NB4 (cell line): ENCODE measurements at regions not wholly inside any gene's neighbourhood (a gene's known extent, or its start where the extent isn't known, plus 50 kb on each side); places are given as distances from the start of the nearest gene placed in this dataset.

Source experiments
- DNase-seq: peaks from one replicate; pipeline ENCODE4 v3.0.0; 2010; ENCODE audit warnings: low read depth
- H3K4me3 ChIP-seq: one replicate; pipeline ENCODE4 v1.5.1; 2011; ENCODE audit warnings: mild to moderate bottlenecking, low read depth, low read length, moderate library complexity
- CTCF ChIP-seq: IDR thresholded peaks from one replicate; pipeline ENCODE4 v1.5.1; 2012; ENCODE audit warnings: low read depth, low read length
- MAX ChIP-seq: IDR thresholded peaks from 2 replicates; pipeline ENCODE4 v1.6.1; 2011; ENCODE audit warnings: low read depth, low read length
- MYC ChIP-seq: IDR thresholded peaks from 2 replicates; pipeline ENCODE4 v1.6.1; 2011; ENCODE audit warnings: low read depth, low read length
- POLR2A ChIP-seq: IDR thresholded peaks from 2 replicates; pipeline ENCODE4 v1.6.1; 2011; ENCODE audit warnings: mild to moderate bottlenecking; ENCODE audit not compliant: insufficient read length; ENCODE audit errors: extremely low read depth

GRCh38 chr1:98048751-98049325 is 128.0 kb upstream of the DPYD start:
- no peak for TF ChIP-seq POLR2A
- no peak overlapping the region for H3K4me3 ChIP-seq
- no peak for DNase-seq

- DNase-seq: peak; percentile 77
- no peak for TF ChIP-seq MYC
- no peak for TF ChIP-seq CTCF
- TF ChIP-seq MAX: no peak
- no peak for TF ChIP-seq POLR2A
- no peak overlapping the region for H3K4me3 ChIP-seq
Measured at GRCh38 chr1:98048244-98048643, 127.4 kb upstream of the DPYD start.

- DNase-seq: no peak
- TF ChIP-seq MYC (no peak), MAX (no peak), CTCF (no peak), POLR2A (no peak)
- H3K4me3 ChIP-seq: no peak overlapping the region
Measured at GRCh38 chr1:98047171-98047570, 126.3 kb upstream of the DPYD start.

- H3K4me3 ChIP-seq: no peak overlapping the region
- no peak for TF ChIP-seq MAX
- no peak for TF ChIP-seq POLR2A
- TF ChIP-seq CTCF: no peak
- no peak for TF ChIP-seq MYC
- DNase-seq: no peak
Measured at GRCh38 chr1:98045767-98046641, 125.2 kb upstream of the DPYD start.

GRCh38 chr1:98045211-98045766 is 124.5 kb upstream of the DPYD start:
- no peak for DNase-seq
- TF ChIP-seq MAX: no peak
- TF ChIP-seq CTCF: no peak
- TF ChIP-seq POLR2A: no peak
- TF ChIP-seq MYC: no peak
- H3K4me3 ChIP-seq: no peak overlapping the region

GRCh38 chr1:98044766-98045165 is 123.9 kb upstream of the DPYD start:
- no peak overlapping the region for H3K4me3 ChIP-seq
- TF ChIP-seq POLR2A (no peak), MYC (no peak), MAX (no peak), CTCF (no peak)
- DNase-seq: no peak
